ENCODE measurements at regions not wholly inside any gene's neighbourhood (a gene's known extent, or its start where the extent isn't known, plus 50 kb on each side); places are given as distances from the start of the nearest gene placed in this dataset.

GRCh38 chr5:68465934-68466551 is 250.5 kb downstream of the PIK3R1 start:
- TF ChIP-seq CTCF (IDR thresholded peaks at IDR 0.05; ENCODE audit: insufficient read depth, low read depth, low read length, missing control alignments) = no peak
- DNase-seq (ENCODE audit: low read depth) = no peak
- no peak overlapping the region for H3K4me3 ChIP-seq (ENCODE audit: low read depth, low read length)

- no peak overlapping the region for H3K4me3 ChIP-seq (ENCODE audit: low read depth, low read length)
- DNase-seq (ENCODE audit: low read depth) = no peak
- no peak for TF ChIP-seq CTCF (IDR thresholded peaks at IDR 0.05; ENCODE audit: insufficient read depth, low read depth, low read length, missing control alignments)
Measured at GRCh38 chr5:68467208-68467607, 251.7 kb downstream of the PIK3R1 start.

DNA sequence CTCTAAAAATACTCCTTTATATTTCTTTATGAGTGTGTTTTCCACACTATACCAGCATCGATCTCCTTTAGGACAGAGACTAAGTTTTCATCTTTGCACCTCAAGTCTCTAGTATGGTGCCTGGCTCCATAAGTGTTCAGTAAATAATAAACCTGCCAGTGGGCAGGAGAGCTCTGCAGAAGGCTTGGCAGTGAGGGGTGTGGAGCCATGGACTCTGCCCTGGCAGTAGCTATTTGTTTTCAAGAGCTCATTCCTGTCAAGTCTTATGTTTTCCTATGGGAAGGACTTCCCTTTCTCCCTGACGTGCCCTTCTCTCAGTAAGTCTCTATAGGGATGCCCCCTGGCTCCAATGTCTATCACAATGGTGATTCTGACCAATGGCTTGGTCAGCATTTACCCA is 252.2 kb downstream of the PIK3R1 start:
- DNase-seq (ENCODE audit: low read depth) = no peak
- no peak overlapping the region for H3K4me3 ChIP-seq (ENCODE audit: low read depth, low read length)
- no peak for TF ChIP-seq CTCF (IDR thresholded peaks at IDR 0.05; ENCODE audit: insufficient read depth, low read depth, low read length, missing control alignments)

DNA sequence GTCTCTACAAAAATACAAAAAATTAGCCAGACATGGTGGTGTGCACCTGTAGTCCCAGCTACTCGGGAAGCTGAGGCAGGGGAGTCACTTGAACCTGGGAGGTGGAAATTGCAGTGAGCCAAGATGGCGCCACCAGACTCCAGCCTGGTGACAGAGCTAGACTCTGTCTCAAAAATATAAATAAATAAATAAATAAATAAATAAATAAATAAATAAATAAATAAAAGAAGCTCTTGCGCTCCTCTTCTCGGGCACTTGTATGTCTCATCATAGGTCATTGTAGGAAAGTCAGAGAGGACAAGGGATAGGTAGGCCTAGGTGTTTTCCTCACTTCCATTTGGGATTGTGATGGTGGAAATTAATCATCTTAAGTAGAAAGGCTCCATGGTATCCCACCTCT is 252.8 kb downstream of the PIK3R1 start:
- no peak overlapping the region for H3K4me3 ChIP-seq (ENCODE audit: low read depth, low read length)
- DNase-seq (ENCODE audit: low read depth) = no peak
- TF ChIP-seq CTCF (IDR thresholded peaks at IDR 0.05; ENCODE audit: insufficient read depth, low read depth, low read length, missing control alignments) = no peak

DNA sequence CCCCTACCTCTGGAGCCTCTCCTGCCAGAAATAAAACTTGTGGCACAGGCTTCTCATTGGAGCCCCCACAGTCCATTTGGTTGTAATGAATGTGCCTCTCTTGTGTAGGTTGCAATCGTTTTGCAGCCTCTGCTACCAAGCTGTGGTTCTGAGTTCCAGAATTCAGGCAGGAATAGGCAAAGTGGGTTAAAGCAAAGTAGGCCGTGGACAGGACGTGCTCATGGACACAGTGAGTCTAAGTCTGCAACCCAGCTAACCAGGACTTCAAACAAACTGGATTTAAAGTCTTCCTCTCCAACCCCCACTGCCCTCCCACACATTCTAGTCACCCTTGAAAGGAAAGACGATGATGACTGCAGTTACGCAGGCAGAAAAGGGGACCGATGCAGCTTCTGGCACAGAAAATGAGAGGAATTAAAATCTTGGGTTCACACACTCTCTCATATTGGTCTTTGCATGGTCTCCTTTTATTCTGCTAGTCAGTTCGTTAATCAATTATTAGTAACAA is 260.0 kb downstream of the PIK3R1 start:
- no peak for DNase-seq (ENCODE audit: low read depth)
- H3K4me3 ChIP-seq (ENCODE audit: low read depth, low read length) = no peak overlapping the region
- no peak for TF ChIP-seq CTCF (IDR thresholded peaks at IDR 0.05; ENCODE audit: insufficient read depth, low read depth, low read length, missing control alignments)

DNA sequence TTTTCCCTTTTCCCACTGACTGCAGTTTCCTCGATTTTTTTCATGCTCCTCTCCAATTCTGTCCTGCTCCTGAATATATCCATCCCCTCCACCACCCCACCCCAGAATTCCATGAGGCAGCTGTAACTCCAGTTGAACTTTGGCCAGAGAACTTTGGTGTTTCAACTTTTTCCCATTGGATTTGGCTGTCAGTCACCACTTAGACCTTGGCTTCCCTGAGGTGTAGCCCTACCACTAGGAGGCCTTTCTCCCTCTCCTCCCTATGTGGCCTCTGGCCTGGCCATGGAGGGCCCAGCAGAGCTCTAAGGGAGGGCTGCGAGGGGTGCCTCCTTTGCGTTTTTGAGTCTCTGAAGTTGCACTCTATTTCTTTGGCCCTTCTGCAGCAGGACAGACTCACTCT is 261.3 kb downstream of the PIK3R1 start:
- no peak for DNase-seq (ENCODE audit: low read depth)
- TF ChIP-seq CTCF (IDR thresholded peaks at IDR 0.05; ENCODE audit: insufficient read depth, low read depth, low read length, missing control alignments) = no peak

More for the DNA sequence above, 261.3 kb downstream of the PIK3R1 start:
- H3K4me3 ChIP-seq (ENCODE audit: low read depth, low read length) = no peak overlapping the region
